ENCODE measurements at regions not wholly inside any gene's neighbourhood (a gene's known extent, or its start where the extent isn't known, plus 50 kb on each side); places are given as distances from the start of the nearest gene placed in this dataset.

DNA sequence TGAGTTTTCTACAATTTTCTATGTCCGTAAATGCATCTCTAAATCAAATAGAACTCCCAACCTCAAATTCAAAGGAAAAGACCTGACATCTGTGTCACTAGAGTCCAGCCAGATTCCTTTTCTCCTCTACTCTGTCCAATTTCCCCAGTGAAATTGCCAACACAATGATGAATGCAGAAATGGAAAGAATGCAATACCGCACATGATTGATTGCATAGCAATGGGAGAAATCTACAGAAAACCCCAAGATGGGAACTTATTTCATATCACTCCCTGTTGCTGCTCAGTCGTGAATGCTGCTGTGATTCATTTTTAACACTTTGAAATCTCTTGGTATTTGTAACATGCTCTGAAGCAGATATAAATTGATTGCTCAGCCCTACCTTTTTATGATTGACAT, 355.1 kb upstream of the TUSC1 start:
- BruUV-seq (replicated peaks) = no TSS peak
- ChIA-PET POLR2A (ENCODE audit: low non-redundant PET) (no interaction called here), CTCF (no interaction called here)
- no peak for DNase-seq (ENCODE audit: low spot score)
- H3K27me3 ChIP-seq (replicated peaks; ENCODE audit: insufficient read depth, low read depth, low read length, poor library complexity) = no peaks in the 10 kb centered on the region
- H3K4me3 ChIP-seq (ENCODE audit: low read depth, low read length, poor library complexity, severe bottlenecking) = no peak overlapping the region
- intact Hi-C loops (cut with micrococcal nuclease; ENCODE audit: unreplicated experiment) = no loop called here
- TF ChIP-seq EZH2 (IDR thresholded peaks at IDR 0.05; ENCODE audit: borderline replicate concordance, low read depth, low read length, poor library complexity, severe bottlenecking) = no peak
- TF ChIP-seq, protein P1, sequence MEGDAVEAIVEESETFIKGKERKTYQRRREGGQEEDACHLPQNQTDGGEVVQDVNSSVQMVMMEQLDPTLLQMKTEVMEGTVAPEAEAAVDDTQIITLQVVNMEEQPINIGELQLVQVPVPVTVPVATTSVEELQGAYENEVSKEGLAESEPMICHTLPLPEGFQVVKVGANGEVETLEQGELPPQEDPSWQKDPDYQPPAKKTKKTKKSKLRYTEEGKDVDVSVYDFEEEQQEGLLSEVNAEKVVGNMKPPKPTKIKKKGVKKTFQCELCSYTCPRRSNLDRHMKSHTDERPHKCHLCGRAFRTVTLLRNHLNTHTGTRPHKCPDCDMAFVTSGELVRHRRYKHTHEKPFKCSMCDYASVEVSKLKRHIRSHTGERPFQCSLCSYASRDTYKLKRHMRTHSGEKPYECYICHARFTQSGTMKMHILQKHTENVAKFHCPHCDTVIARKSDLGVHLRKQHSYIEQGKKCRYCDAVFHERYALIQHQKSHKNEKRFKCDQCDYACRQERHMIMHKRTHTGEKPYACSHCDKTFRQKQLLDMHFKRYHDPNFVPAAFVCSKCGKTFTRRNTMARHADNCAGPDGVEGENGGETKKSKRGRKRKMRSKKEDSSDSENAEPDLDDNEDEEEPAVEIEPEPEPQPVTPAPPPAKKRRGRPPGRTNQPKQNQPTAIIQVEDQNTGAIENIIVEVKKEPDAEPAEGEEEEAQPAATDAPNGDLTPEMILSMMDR (conservative IDR thresholded peaks at IDR 0.05; ENCODE audit: low read depth, low read length) = no peak
- H3K9me3 ChIP-seq (ENCODE audit: low read depth, low read length, poor library complexity, severe bottlenecking) = no peaks in the 10 kb centered on the region
- no peaks in the 10 kb centered on the region for H3K4me1 ChIP-seq (ENCODE audit: insufficient read depth, low read length, poor library complexity, severe bottlenecking)
- no peak overlapping the region for H3K27ac ChIP-seq (ENCODE audit: low read depth, low read length, poor library complexity, severe bottlenecking)
- H3K36me3 ChIP-seq (ENCODE audit: insufficient read depth, low read length, poor library complexity, severe bottlenecking) = no peaks in the 10 kb centered on the region

DNA sequence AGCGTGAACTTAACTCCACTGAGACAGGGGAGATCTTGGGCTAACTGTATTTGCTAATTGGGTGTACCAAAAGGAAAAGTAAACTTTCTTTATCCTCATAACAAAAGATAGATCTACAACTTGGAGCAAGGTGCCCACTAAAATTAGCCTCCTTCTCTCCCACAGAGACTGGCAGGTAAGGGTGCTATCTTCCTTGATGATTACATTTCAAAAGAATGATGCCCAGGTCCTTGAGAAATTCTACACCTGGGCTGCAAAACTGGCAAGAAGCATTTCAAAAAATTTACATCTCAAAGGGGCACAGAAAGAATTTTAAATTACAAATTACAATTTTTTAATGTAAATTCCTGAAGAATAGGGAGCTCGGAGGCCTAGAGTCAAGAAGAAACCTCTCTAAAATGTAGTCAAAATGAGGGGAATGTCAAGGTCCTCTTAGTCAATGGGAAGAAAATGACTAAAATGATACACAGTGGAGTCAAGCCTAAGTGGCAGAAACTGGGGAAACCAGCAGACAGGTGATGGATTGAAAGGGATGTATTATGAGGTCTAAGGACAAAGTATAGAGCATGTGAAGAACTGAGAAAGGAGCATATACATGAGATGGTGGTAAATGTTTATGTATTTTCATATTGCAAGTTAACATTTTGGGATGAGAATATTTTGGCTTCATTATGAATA, 348.3 kb upstream of the TUSC1 start:
- H3K9me3 ChIP-seq (ENCODE audit: low read depth, low read length, poor library complexity, severe bottlenecking) = no peaks in the 10 kb centered on the region
- no TSS peak for BruUV-seq (replicated peaks)
- H3K4me1 ChIP-seq (ENCODE audit: insufficient read depth, low read length, poor library complexity, severe bottlenecking) = no peaks in the 10 kb centered on the region
- no peak for DNase-seq (ENCODE audit: low spot score)
- ChIA-PET CTCF (no interaction called here), POLR2A (ENCODE audit: low non-redundant PET) (interaction anchor here (0.7 kb wide), 1 partner anchor 13 kb away, joined by 3 read pairs; no protein-coding TSS in a partner anchor)
- H3K27ac ChIP-seq (ENCODE audit: low read depth, low read length, poor library complexity, severe bottlenecking) = no peak overlapping the region
- no peak for TF ChIP-seq EZH2 (IDR thresholded peaks at IDR 0.05; ENCODE audit: borderline replicate concordance, low read depth, low read length, poor library complexity, severe bottlenecking)
- TF ChIP-seq, protein P1 (conservative IDR thresholded peaks at IDR 0.05; ENCODE audit: low read depth, low read length) = no peak
- no peaks in the 10 kb centered on the region for H3K27me3 ChIP-seq (replicated peaks; ENCODE audit: insufficient read depth, low read depth, low read length, poor library complexity)
- no peak overlapping the region for H3K4me3 ChIP-seq (ENCODE audit: low read depth, low read length, poor library complexity, severe bottlenecking)
- intact Hi-C loops (cut with micrococcal nuclease; ENCODE audit: unreplicated experiment) = no loop called here
- H3K36me3 ChIP-seq (ENCODE audit: insufficient read depth, low read length, poor library complexity, severe bottlenecking) = no peaks in the 10 kb centered on the region

DNA sequence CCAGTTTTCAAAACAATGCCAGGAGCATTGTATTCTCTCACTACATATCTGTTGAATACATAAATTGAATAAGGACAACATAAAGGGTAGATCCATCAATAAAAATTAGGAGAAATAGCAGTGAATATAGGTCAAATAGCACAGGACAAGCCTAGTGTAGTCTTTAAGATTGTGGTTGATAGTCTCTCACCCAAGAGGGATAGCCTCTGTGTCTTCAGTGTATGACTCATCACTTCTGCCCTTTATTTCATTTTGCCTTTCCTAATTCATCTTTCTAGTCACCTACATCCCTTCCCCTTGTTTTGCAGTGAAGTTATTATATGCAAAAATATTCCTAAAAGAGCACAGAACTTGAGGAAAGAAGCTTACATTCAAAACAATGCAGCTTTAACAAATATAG, 335.0 kb upstream of the TUSC1 start:
- BruUV-seq (replicated peaks) = no TSS peak
- no peaks in the 10 kb centered on the region for H3K9me3 ChIP-seq (ENCODE audit: low read depth, low read length, poor library complexity, severe bottlenecking)
- DNase-seq (ENCODE audit: low spot score) = no peak
- H3K36me3 ChIP-seq (ENCODE audit: insufficient read depth, low read length, poor library complexity, severe bottlenecking) = no peaks in the 10 kb centered on the region
- no peak for TF ChIP-seq EZH2 (IDR thresholded peaks at IDR 0.05; ENCODE audit: borderline replicate concordance, low read depth, low read length, poor library complexity, severe bottlenecking)
- TF ChIP-seq, protein P1 (conservative IDR thresholded peaks at IDR 0.05; ENCODE audit: low read depth, low read length) = no peak
- POLR2A ChIA-PET (ENCODE audit: low non-redundant PET) = interaction anchor here (0.6 kb wide), 1 partner anchor 14 kb away, joined by 3 read pairs; no protein-coding TSS in a partner anchor
- no peaks in the 10 kb centered on the region for H3K27me3 ChIP-seq (replicated peaks; ENCODE audit: insufficient read depth, low read depth, low read length, poor library complexity)
- CTCF ChIA-PET = no interaction called here
- intact Hi-C loops (cut with micrococcal nuclease; ENCODE audit: unreplicated experiment) = no loop called here
- H3K4me1 ChIP-seq (ENCODE audit: insufficient read depth, low read length, poor library complexity, severe bottlenecking) = no peaks in the 10 kb centered on the region
- H3K27ac ChIP-seq (ENCODE audit: low read depth, low read length, poor library complexity, severe bottlenecking) = no peak overlapping the region
- H3K4me3 ChIP-seq (ENCODE audit: low read depth, low read length, poor library complexity, severe bottlenecking) = no peak overlapping the region

Measured in A673 (cell line).